ENCODE measurements at regions not wholly inside any gene's neighbourhood (a gene's known extent, or its start where the extent isn't known, plus 50 kb on each side); places are given as distances from the start of the nearest gene placed in this dataset.
"Not testable (repeated sequence)": the region's sequence is repeated elsewhere in the genome, so short reads cannot be mapped to it uniquely, and the experiment has no call there.

- peaks cover 22 to 46% of the 10 kb centered on the region in 2 donors for H3K4me1 Mint-ChIP-seq
These were observed 127.9 kb upstream of the ZNF217 start for GRCh38 chr20:53721445-53721963.

GRCh38 chr20:53719171-53719803 is 125.6 kb upstream of the ZNF217 start:
- H3K9me3 Mint-ChIP-seq; ATAC-seq (replicated peaks); H3K27me3 Mint-ChIP-seq; DNase-seq; H3K36me3 Mint-ChIP-seq; H3K4me3 Mint-ChIP-seq: not testable (repeated sequence)
- peaks cover 26 to 52% of the 10 kb centered on the region in 2 donors for H3K4me1 Mint-ChIP-seq
- H3K27ac Mint-ChIP-seq, result peak overlapping the region; percentile 37

More at GRCh38 chr20:53721445-53721963, 127.9 kb upstream of the ZNF217 start:
- ATAC-seq (replicated peaks), result peak; percentile 13 to 33
- peak overlapping the region; percentile 96 for H3K27ac Mint-ChIP-seq
- not testable (repeated sequence) for H3K36me3 Mint-ChIP-seq, H3K27me3 Mint-ChIP-seq, H3K9me3 Mint-ChIP-seq, DNase-seq
- H3K4me3 Mint-ChIP-seq, result peak overlapping the region in 1 of 2 donors; percentile 16

GRCh38 chr20:53718142-53719021 is 124.7 kb upstream of the ZNF217 start:
- peaks cover 4% of the 10 kb centered on the region in 2 donors for H3K9me3 Mint-ChIP-seq
- peaks cover 23 to 58% of the 10 kb centered on the region in 2 donors for H3K4me1 Mint-ChIP-seq
- no peak for DNase-seq
- H3K27me3 Mint-ChIP-seq, result no peaks in the 10 kb centered on the region
- no peak overlapping the region for H3K4me3 Mint-ChIP-seq
- H3K36me3 Mint-ChIP-seq, result peaks cover 5 to 8% of the 10 kb centered on the region in 2 donors
- ATAC-seq (replicated peaks), result no peak
- no peak overlapping the region for H3K27ac Mint-ChIP-seq

GRCh38 chr20:53716395-53716794 is 122.8 kb upstream of the ZNF217 start:
- Mint-ChIP-seq H3K27me3 (no peaks in the 10 kb centered on the region), H3K27ac (no peak overlapping the region), H3K4me1 (peaks cover 23 to 56% of the 10 kb centered on the region in 2 donors), H3K4me3 (no peak overlapping the region), H3K36me3 (peaks cover 4 to 8% of the 10 kb centered on the region in 2 donors), H3K9me3 (peaks cover 2 to 4% of the 10 kb centered on the region in 2 donors)
- DNase-seq, result no peak
- ATAC-seq (replicated peaks), result no peak

- ATAC-seq (replicated peaks), result no peak
- Mint-ChIP-seq H3K4me1 (peaks cover 23 to 55% of the 10 kb centered on the region in 2 donors), H3K9me3 (peaks cover 0 to 2% of the 10 kb centered on the region in 2 donors), H3K27ac (no peak overlapping the region), H3K27me3 (no peaks in the 10 kb centered on the region), H3K36me3 (peaks cover 3 to 4% of the 10 kb centered on the region in 2 donors), H3K4me3 (no peak overlapping the region)
- DNase-seq, result no peak
These were observed 120.9 kb upstream of the ZNF217 start for GRCh38 chr20:53714524-53714923.

- Mint-ChIP-seq H3K27ac (peak overlapping the region; percentile 57), H3K4me1 (peaks cover 27 to 63% of the 10 kb centered on the region in 2 donors), H3K4me3 (no peak overlapping the region), H3K36me3 (peaks cover 3 to 4% of the 10 kb centered on the region in 2 donors), H3K27me3 (no peaks in the 10 kb centered on the region), H3K9me3 (peaks cover 0 to 2% of the 10 kb centered on the region in 2 donors)
- ATAC-seq (replicated peaks) (no peak), DNase-seq (no peak)
These were observed 119.9 kb upstream of the ZNF217 start for GRCh38 chr20:53713328-53714056.

- Mint-ChIP-seq H3K27ac (no peak overlapping the region), H3K4me3 (no peak overlapping the region), H3K4me1 (peaks cover 33 to 63% of the 10 kb centered on the region in 2 donors)
These were observed 118.8 kb upstream of the ZNF217 start for GRCh38 chr20:53712212-53712977.

GRCh38 chr20:53711333-53712211 is 117.9 kb upstream of the ZNF217 start:
- Mint-ChIP-seq H3K4me3 (no peak overlapping the region), H3K9me3 (peaks cover 0 to 2% of the 10 kb centered on the region in 2 donors), H3K4me1 (peaks cover 39 to 66% of the 10 kb centered on the region in 2 donors), H3K27ac (peak overlapping the region; percentile 76), H3K36me3 (peaks cover 3 to 4% of the 10 kb centered on the region in 2 donors), H3K27me3 (no peaks in the 10 kb centered on the region)
- ATAC-seq (replicated peaks) (no peak), DNase-seq (no peak)

More at GRCh38 chr20:53712212-53712977, 118.8 kb upstream of the ZNF217 start:
- Mint-ChIP-seq H3K27me3 (no peaks in the 10 kb centered on the region), H3K36me3 (peaks cover 3 to 4% of the 10 kb centered on the region in 2 donors), H3K9me3 (peaks cover 0 to 2% of the 10 kb centered on the region in 2 donors)
- ATAC-seq (replicated peaks), result no peak
- no peak for DNase-seq

- DNase-seq, result peak; percentile 56
- Mint-ChIP-seq H3K27ac (peak overlapping the region; percentile 96), H3K4me1 (peaks cover 35 to 50% of the 10 kb centered on the region in 2 donors), H3K4me3 (peak overlapping the region; percentile 68 to 79), H3K9me3 (no peaks in the 10 kb centered on the region), H3K36me3 (no peaks in the 10 kb centered on the region), H3K27me3 (no peaks in the 10 kb centered on the region)
- peak; percentile 81 to 85 for ATAC-seq (replicated peaks)
These were observed 114.7 kb upstream of the ZNF217 start for GRCh38 chr20:53708129-53708968.

GRCh38 chr20:53707371-53708055 is 113.9 kb upstream of the ZNF217 start:
- Mint-ChIP-seq H3K4me3 (peak overlapping the region; percentile 68 to 79), H3K9me3 (no peaks in the 10 kb centered on the region), H3K4me1 (peaks cover 35 to 50% of the 10 kb centered on the region in 2 donors), H3K27me3 (no peaks in the 10 kb centered on the region), H3K36me3 (no peaks in the 10 kb centered on the region), H3K27ac (peak overlapping the region; percentile 96)
- peak; percentile 48 for DNase-seq
- peak; percentile 52 to 61 for ATAC-seq (replicated peaks)

GRCh38 chr20:53706466-53707370 is 113.1 kb upstream of the ZNF217 start:
- ATAC-seq (replicated peaks), result peak; percentile 33 to 49
- Mint-ChIP-seq H3K27me3 (no peaks in the 10 kb centered on the region), H3K36me3 (no peaks in the 10 kb centered on the region), H3K4me1 (peaks cover 35 to 49% of the 10 kb centered on the region in 2 donors), H3K9me3 (no peaks in the 10 kb centered on the region), H3K27ac (peak overlapping the region; percentile 96), H3K4me3 (peak overlapping the region; percentile 33 to 50)
- no peak for DNase-seq
